GM19324 (cell line): ENCODE measurements at regions not wholly inside any gene's neighbourhood (a gene's known extent, or its start where the extent isn't known, plus 50 kb on each side); places are given as distances from the start of the nearest gene placed in this dataset.

Experiments used
- ATAC-seq: cut with Tn5 transposase; IDR thresholded peaks from one replicate; pipeline ENCODE4 v1.9.1; 2021; ENCODE audit warnings: mild to moderate bottlenecking, moderate library complexity; ENCODE audit not compliant: unreplicated experiment, low FRiP score

DNA sequence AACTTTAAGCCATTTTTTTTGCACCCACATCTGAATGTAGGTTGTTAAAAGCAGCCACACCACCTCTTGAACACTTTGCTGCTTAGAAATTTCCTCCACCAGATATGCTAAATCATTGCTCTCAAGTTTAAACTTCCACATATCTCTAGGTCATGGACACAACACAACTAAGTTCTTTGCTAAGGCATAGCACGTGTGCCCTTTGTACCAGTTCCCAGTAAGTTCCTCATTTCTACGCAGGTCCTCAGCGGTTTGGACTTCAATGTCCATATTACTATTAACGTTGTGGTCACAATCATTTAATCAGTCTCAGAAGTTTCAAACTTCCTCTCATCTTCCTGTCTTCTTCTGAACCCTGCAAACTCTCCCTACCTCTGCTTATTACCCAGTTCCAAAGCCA is 661.6 kb upstream of the PKN2 start:
- ATAC-seq = no peak

- no peak for ATAC-seq
Observed at GRCh38 chr1:88029142-88029541, 654.9 kb upstream of the PKN2 start.

- ATAC-seq = no peak
Observed at GRCh38 chr1:88029899-88030298, 654.2 kb upstream of the PKN2 start.

DNA sequence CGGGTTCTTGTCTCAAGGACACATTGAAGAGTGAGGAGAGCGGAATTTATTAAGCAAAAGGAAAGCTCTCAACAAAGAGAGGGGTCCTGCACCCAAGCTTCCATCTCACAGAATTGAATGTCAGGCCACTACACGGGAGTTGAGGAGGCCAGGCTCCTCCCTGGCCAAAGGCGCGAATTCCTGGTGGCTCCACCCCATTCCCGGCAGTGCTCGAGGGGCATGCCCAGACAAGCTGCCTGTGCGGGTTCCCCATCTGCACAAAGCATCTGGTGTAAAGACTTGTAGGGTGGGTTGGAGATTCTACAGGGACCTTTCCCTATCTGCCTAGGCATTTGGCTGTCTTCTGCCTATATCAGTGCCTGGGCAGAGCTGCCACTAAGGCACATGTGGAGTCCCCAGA is 648.5 kb upstream of the PKN2 start:
- no peak for ATAC-seq

DNA sequence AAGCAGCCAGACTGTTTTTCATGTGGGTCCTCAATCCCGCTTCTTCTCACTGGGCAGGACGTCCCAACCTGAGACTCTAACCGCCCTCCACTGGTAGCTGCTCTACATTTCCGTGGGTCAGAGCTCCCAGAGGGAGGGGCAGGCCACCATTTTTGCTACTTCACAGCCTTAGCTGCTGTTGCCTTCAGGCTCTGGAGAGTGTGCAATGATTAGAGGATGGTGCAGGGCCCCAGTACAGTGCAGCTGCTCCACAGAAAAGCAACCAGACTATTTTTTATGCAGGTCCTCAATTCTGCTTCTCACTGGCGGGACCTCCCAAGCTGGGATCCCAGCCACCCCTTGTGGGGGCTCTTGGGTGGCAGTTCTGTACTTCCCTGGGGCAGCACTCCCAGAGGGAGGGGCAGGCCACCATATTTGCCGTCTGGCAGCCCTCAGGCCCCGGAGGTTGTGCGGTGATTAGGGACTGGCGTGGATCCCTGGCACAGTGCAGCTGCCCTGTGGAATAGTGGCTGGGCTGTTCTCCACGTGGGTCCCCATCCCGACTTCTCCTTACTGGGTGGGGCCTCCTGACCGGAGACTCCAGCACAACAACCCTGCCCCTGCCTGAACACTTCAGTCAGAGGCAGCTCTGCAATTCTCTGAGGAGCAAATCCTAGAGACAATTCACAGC is 647.6 kb upstream of the PKN2 start:
- no peak for ATAC-seq

- ATAC-seq = no peak
Observed at GRCh38 chr1:88039240-88039639, 644.8 kb upstream of the PKN2 start.

- ATAC-seq = no peak
Observed at GRCh38 chr1:88043834-88044233, 640.2 kb upstream of the PKN2 start.

GRCh38 chr1:88052167-88052566 is 631.9 kb upstream of the PKN2 start:
- no peak for ATAC-seq

GRCh38 chr1:88053065-88053464 is 631.0 kb upstream of the PKN2 start:
- ATAC-seq = no peak

DNA sequence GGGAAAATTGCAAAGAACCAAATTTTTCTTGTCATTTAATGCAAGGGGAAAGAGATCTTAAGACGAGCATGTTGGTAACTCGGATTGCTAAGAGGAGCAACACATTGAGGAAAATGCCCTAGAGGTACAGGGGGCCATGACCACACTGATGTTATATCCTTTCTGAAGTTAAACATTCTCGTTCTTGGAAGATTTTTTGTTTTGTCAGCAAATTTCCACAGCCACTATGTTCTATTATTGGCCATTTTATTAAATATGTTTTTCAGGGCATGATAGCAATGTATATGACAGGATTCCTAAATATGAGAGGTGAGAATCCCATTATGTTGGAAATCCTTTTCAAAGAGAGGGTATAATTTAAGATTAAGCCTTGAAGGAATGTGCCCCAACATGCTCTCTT is 627.2 kb upstream of the PKN2 start:
- no peak for ATAC-seq

- no peak for ATAC-seq
Observed at GRCh38 chr1:88058205-88058604, 625.9 kb upstream of the PKN2 start.

DNA sequence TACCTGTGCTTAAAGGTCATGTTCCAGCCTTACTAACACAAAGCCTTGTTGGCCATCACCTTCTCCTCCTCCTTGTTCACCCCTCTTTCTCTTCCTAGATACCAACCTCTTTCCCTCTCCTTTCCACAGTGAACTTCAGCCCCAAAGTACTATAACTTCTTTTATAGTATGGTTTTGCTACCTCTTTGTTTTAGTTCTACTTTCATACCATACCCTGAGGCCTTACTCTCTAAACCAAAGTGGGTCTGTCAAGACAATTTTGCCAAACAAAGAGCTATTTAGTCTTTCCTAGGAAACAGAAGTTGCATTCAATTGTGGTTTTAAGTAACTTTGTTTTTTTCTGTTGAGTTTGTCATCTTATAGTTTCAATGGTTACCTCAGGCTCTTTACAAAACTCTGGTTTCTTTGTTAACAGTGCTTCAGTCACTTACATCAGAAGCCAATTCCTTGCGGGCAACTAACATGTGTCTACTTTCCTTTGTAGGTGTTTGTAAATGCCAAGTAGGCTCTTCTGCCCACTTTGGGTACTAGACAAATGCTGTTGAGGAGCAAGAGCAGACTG is 623.9 kb upstream of the PKN2 start:
- no peak for ATAC-seq

GRCh38 chr1:88060750-88061491 is 623.2 kb upstream of the PKN2 start:
- no peak for ATAC-seq

DNA sequence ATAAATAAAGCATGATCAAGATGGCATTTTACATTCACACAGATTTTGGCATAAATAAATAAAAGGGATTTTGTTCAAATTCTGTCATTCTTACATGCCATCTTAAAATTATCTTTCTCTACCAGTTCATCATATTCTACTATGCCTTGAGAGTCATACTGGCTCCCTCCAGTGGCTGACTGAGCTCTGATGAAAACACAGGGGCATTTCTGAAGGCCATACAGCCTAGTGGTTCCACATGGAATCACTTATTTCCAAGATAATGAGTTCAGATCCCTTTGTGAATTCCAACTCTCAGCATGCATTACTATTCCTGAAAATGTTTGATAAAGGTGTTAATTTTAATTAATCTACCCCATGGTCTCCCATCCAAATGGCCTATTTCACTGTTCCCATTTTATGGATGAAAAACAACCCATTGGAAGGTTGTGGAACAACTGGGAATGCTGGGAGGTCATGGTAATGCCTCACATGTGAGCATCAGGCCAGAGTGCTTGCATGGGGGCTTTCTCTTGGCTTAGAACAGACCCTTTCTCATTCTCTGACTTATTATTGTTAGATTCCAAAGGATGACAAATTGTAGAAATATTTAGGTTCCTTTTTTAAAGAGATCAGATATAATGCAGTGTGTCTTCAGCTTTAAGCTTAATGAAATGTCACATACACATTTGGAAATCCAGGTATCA is 622.4 kb upstream of the PKN2 start:
- peak; percentile 58 for ATAC-seq

GRCh38 chr1:88062650-88063153 is 621.4 kb upstream of the PKN2 start:
- no peak for ATAC-seq

DNA sequence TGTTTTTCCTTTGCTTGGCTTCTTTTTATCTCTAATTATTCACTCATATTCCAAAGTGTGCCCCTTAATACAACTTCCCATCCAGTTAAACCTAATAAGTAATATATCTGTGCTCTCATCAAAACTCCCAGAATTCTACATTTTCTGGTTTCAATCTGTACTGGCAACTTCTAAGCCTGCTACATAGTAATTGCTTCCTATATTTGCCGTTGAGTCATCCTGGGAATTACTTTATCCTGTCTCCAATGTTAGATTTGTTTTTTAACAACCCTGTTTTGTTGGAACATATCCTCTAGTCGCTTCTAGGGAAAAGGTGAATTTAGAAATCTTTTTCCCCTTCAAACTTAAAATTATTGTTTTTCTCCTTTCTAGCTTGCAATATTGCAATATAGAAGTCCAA is 620.5 kb upstream of the PKN2 start:
- no peak for ATAC-seq

DNA sequence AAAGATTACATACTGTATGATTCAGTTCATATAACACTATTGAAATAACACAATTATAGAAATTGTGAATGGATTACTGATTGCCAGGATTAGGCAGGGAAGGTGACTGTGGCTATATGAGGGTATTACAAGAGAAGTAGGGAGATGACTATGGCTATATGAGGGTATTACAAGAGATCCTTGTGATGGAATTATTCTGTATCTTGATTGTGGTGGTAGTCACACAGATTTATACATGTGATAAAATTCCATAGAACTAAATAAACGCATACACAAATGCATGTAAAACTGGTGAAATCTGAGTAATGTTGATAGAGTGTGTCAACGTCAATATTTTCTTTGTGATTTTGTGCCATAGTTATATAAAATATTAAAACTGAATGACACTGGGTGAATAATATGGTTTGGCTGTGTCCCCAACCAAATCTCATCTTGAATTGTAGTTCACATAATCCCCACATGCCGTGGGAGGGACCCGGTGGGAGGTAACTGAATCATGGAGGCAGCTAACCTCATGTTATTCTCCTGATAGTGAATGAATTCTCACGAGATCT is 615.6 kb upstream of the PKN2 start:
- ATAC-seq = no peak

DNA sequence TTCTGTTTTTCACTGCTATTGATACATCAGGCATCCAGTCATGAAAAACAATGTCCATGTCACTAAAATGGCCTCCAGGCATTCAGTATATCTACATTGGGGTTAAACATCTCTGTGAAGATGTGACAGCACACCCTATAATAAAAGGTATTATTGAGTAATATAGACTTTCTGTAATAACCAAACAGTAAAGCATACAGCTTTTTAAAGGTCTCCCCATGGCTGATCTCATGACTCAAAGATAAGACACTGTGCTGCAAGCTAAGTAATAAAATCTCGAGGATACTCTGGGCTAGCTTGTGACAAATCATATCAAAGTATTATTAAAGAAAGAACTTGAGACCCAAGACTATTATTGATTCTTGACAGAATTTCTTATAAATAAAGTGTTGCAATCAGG is 613.1 kb upstream of the PKN2 start:
- ATAC-seq = no peak

GRCh38 chr1:88074661-88075060 is 609.4 kb upstream of the PKN2 start:
- no peak for ATAC-seq

DNA sequence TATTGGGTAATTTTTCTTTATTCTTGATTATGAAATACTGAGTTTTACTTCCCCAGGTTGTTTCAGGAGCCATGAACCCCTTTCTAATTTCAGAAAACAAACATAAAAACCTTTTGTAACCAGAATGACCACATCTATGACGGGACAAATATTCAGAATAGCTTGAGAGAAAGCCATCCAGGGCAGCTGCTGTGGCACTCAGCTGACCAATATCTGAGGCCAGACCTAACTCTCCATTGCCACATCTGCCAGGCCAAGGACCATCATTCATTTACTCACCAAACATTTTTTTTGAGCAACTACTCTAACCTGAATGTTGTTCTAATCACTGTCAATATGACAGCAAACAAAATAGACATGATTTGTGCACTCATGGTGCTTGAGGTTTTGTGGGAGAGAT is 608.3 kb upstream of the PKN2 start:
- no peak for ATAC-seq

DNA sequence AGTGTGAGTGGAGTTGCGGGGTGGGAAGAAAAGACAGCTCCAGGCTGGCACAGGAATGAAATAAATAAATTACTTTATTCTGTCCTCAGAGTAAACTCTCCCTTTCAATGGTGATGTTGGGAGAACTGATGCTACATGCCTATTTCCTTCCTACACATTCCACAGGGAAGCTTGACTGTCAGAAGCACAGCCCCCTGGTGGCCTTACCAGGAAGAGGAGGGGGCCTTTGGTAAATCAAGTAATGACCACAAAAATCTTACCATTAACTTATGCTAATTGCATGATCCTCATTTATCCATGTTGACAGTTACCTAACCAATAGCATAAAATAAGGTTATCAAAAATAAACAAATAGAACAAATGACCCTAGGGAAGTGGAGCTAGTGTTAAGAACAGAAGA is 605.0 kb upstream of the PKN2 start:
- ATAC-seq = no peak
